ENCODE measurements at regions not wholly inside any gene's neighbourhood (a gene's known extent, or its start where the extent isn't known, plus 50 kb on each side); places are given as distances from the start of the nearest gene placed in this dataset.

- no peak overlapping the region for H3K4me3 ChIP-seq (ENCODE audit: low read depth, low read length)
- CTCF ChIA-PET, result no interaction called here
Observed at GRCh38 chr10:44587488-44588318, 202.8 kb upstream of the CXCL12 start.

GRCh38 chr10:44589181-44589943 lies 204.5 kb upstream of the CXCL12 start:
- H3K36me3 Mint-ChIP-seq (ENCODE audit: insufficient read depth, unreplicated experiment), result no peaks in the 10 kb centered on the region
- no peak for TF ChIP-seq CTCF (IDR thresholded peaks at IDR 0.05; ENCODE audit: insufficient read depth in 1 of 2, low read depth in 1 of 2, low read length in 1 of 2, severe bottlenecking in 1 of 2, unreplicated experiment in 1 of 2)
- no peaks in the 10 kb centered on the region for H3K9me3 ChIP-seq
- no peak overlapping the region for H3K4me3 Mint-ChIP-seq (ENCODE audit: unreplicated experiment)
- no peaks in the 10 kb centered on the region for H3K36me3 ChIP-seq (ENCODE audit: control insufficient read depth, insufficient read depth, low read length)
- no peak overlapping the region for H3K27ac Mint-ChIP-seq (ENCODE audit: unreplicated experiment)
- intact Hi-C loops (cut with micrococcal nuclease; ENCODE audit: unreplicated experiment), result loop anchor here (10.0 kb wide), 1 partner anchor 195 kb away; no protein-coding TSS in a partner anchor
- no peak overlapping the region for H3K4me3 ChIP-seq (ENCODE audit: low read depth, low read length)
- ChIA-PET POLR2A (no interaction called here), CTCF (no interaction called here)
- H3K4me1 Mint-ChIP-seq (ENCODE audit: low read depth, unreplicated experiment), result no peaks in the 10 kb centered on the region
- peaks cover 26% of the 10 kb centered on the region for H3K27me3 Mint-ChIP-seq (ENCODE audit: insufficient read depth, unreplicated experiment)
- no TSS peak for BruUV-seq (replicated peaks)
- no peak for DNase-seq
- no peaks in the 10 kb centered on the region for H3K4me1 ChIP-seq
- no peaks in the 10 kb centered on the region for H3K9me3 Mint-ChIP-seq (ENCODE audit: unreplicated experiment)
- H3K27me3 ChIP-seq (replicated peaks; ENCODE audit: control insufficient read depth, insufficient read depth, low read length), result peaks cover 1% of the 10 kb centered on the region; the same call in 1 of the 2 replicates

More at GRCh38 chr10:44587488-44588318, 202.8 kb upstream of the CXCL12 start:
- H3K27me3 Mint-ChIP-seq (ENCODE audit: insufficient read depth, unreplicated experiment), result peaks cover 21% of the 10 kb centered on the region
- H3K9me3 Mint-ChIP-seq (ENCODE audit: unreplicated experiment), result no peaks in the 10 kb centered on the region
- intact Hi-C loops (cut with micrococcal nuclease; ENCODE audit: unreplicated experiment), result loop anchor here (10.0 kb wide), 1 partner anchor 193 kb away; no protein-coding TSS in a partner anchor
- H3K36me3 Mint-ChIP-seq (ENCODE audit: insufficient read depth, unreplicated experiment), result no peaks in the 10 kb centered on the region
- H3K4me1 Mint-ChIP-seq (ENCODE audit: low read depth, unreplicated experiment), result no peaks in the 10 kb centered on the region
- H3K27ac Mint-ChIP-seq (ENCODE audit: unreplicated experiment), result no peak overlapping the region
- Histone ChIP-seq H3K36me3 (ENCODE audit: control insufficient read depth, insufficient read depth, low read length) (no peaks in the 10 kb centered on the region), H3K9me3 (no peaks in the 10 kb centered on the region), H3K4me1 (no peaks in the 10 kb centered on the region), H3K27me3 (replicated peaks; ENCODE audit: control insufficient read depth, insufficient read depth, low read length) (peaks cover 1% of the 10 kb centered on the region; the same call in 1 of the 2 replicates)
- no peak overlapping the region for H3K4me3 Mint-ChIP-seq (ENCODE audit: unreplicated experiment)
- no peak for TF ChIP-seq CTCF (IDR thresholded peaks at IDR 0.05; ENCODE audit: insufficient read depth in 1 of 2, low read depth in 1 of 2, low read length in 1 of 2, severe bottlenecking in 1 of 2, unreplicated experiment in 1 of 2)
- POLR2A ChIA-PET, result no interaction called here
- DNase-seq, result no peak
- BruUV-seq (replicated peaks), result no TSS peak

- Mint-ChIP-seq H3K27ac (ENCODE audit: unreplicated experiment) (no peak overlapping the region), H3K4me1 (ENCODE audit: low read depth, unreplicated experiment) (no peaks in the 10 kb centered on the region), H3K27me3 (ENCODE audit: insufficient read depth, unreplicated experiment) (peaks cover 29% of the 10 kb centered on the region), H3K4me3 (ENCODE audit: unreplicated experiment) (no peak overlapping the region), H3K9me3 (ENCODE audit: unreplicated experiment) (no peaks in the 10 kb centered on the region), H3K36me3 (ENCODE audit: insufficient read depth, unreplicated experiment) (no peaks in the 10 kb centered on the region)
- ChIA-PET POLR2A (no interaction called here), CTCF (no interaction called here)
- no peak for TF ChIP-seq CTCF (IDR thresholded peaks at IDR 0.05; ENCODE audit: insufficient read depth in 1 of 2, low read depth in 1 of 2, low read length in 1 of 2, severe bottlenecking in 1 of 2, unreplicated experiment in 1 of 2)
- no peak for DNase-seq
- Histone ChIP-seq H3K4me1 (no peaks in the 10 kb centered on the region), H3K9me3 (no peaks in the 10 kb centered on the region), H3K27me3 (replicated peaks; ENCODE audit: control insufficient read depth, insufficient read depth, low read length) (peaks cover 1% of the 10 kb centered on the region; the same call in 1 of the 2 replicates), H3K4me3 (ENCODE audit: low read depth, low read length) (no peak overlapping the region), H3K36me3 (ENCODE audit: control insufficient read depth, insufficient read depth, low read length) (no peaks in the 10 kb centered on the region)
- no TSS peak for BruUV-seq (replicated peaks)
- intact Hi-C loops (cut with micrococcal nuclease; ENCODE audit: unreplicated experiment), result loop anchor here (10.0 kb wide), 1 partner anchor 195 kb away; no protein-coding TSS in a partner anchor
Observed at GRCh38 chr10:44589944-44590449, 205.1 kb upstream of the CXCL12 start.

Data from Caco-2 (cell line).